T1000 (cell line): ENCODE measurements at regions not wholly inside any gene's neighbourhood (a gene's known extent, or its start where the extent isn't known, plus 50 kb on each side); places are given as distances from the start of the nearest gene placed in this dataset.
"Not testable (repeated sequence)": the region's sequence is repeated elsewhere in the genome, so short reads cannot be mapped to it uniquely, and the experiment has no call there.

ENCODE experiments used
- DNase-seq: peaks from one replicate; lab custom pipeline; 2025; ENCODE audit warnings: mixed read lengths; lab: John Stamatoyannopoulos, UW

DNA sequence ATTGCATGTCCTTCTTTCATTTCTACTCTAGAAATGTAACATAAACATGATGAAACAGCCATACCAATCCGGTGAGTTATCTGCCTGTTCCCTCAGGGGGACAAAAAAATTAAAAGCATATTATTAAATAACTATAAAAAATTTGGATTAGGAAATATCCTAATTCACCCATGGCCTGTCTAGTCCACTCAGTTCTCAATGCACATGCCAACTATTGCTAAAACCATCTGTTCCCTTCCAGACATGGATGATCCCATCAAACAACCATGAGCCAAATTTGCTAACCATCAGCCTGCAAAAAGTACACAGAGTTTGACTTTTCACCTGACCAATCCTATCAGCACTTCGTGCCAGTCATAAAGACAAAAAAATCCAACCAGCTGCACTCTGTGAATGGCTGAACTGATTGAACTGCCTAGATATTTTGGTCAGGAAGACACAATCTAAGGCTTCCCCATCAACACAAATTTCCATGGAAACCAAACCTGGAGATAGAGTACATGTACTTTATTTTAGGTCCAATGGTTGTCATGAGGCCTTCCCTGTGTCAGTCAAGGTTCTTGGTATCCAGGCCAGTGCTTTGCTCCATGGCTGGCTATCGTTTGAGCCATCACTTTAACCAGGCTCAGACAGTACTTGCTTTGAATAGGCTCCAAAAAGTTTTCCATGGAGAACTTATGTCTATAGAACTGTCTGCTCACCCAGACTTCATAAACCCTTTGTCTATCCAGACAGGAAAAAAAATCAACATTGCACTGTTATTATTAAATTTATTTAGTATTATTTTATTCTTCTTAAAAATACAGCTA, 570.8 kb downstream of the LTN1 start:
- DNase-seq, result no peak

DNA sequence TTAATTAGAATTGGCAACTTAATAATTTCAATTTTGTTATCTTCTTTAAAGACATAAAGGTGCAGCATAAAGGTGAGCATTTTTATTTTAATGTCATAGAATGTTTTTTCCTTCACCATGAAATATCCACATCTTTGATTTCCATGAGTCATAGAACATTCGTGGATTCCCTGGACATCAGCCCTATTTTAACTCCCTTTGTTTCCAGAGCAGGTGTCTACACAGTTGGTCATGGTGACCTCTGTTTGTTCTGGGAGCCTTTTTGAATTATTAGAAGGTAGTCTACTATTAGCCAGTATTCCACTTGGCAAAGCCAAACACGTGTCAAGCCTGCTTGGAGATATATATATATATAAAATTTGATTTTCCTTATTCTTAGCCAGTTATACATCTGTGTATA, 572.9 kb downstream of the LTN1 start:
- no peak for DNase-seq

GRCh38 chr21:28418726-28419514, 573.8 kb downstream of the LTN1 start:
- DNase-seq, result no peak

- DNase-seq, result no peak
Observed at GRCh38 chr21:28410256-28410655, 582.4 kb downstream of the LTN1 start.

DNA sequence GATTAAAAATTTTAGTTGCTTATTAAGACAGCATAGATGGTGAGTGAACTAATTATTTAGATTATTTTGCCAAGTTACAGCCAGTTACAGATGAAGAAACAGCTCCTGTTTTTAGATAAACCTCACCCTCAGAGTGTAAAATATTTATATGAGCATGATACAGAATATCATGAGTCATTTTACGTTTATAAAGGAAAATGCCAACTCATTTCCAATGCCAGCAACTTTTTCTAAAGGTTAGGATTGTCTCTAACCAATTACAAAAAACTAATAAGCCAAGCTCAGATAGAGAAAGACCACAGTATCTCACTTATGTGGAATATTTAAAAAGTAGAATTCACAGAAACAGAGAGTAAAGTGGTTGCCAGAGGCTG, 590.1 kb downstream of the LTN1 start:
- DNase-seq, result no peak

GRCh38 chr21:28397040-28397439, 595.6 kb downstream of the LTN1 start:
- no peak for DNase-seq

DNA sequence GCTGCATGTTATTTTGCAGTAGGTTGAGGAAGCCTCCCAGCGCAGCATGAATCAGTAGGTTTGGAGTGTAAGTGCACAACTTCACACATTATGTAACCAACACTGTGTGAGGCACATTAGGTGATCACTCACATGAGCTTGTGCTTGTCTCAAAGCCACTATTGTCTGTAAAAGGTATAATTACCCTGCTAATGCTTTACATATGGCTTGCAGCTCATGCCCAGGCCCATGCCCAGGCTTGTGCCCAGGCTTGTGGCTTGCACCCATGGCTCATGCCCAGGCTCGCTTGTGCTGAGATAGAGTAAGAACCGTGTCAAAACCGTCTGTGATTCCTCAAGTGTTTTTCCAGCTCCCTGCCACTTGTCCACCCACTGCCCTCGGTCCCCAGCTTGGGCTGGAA, 596.3 kb downstream of the LTN1 start:
- no peak for DNase-seq

DNA sequence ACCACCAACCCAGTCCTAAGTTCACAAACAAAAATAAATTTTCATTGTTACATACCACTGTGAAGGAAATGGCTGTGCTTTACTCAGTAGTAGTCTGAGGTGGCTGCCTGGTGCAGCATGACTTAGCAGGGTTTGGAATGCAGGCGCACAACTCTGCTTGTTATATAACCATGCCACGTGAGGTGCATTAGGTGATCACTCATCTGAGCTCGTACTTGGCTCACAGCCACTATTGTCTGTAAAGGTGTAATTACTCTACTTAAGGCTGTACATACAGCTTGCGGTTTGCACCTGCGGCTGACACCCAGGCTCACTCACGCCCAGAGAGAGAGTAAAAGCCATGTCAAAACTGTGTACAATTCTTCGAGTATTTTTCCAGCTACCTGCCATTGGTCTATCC, 599.4 kb downstream of the LTN1 start:
- no peak for DNase-seq

DNA sequence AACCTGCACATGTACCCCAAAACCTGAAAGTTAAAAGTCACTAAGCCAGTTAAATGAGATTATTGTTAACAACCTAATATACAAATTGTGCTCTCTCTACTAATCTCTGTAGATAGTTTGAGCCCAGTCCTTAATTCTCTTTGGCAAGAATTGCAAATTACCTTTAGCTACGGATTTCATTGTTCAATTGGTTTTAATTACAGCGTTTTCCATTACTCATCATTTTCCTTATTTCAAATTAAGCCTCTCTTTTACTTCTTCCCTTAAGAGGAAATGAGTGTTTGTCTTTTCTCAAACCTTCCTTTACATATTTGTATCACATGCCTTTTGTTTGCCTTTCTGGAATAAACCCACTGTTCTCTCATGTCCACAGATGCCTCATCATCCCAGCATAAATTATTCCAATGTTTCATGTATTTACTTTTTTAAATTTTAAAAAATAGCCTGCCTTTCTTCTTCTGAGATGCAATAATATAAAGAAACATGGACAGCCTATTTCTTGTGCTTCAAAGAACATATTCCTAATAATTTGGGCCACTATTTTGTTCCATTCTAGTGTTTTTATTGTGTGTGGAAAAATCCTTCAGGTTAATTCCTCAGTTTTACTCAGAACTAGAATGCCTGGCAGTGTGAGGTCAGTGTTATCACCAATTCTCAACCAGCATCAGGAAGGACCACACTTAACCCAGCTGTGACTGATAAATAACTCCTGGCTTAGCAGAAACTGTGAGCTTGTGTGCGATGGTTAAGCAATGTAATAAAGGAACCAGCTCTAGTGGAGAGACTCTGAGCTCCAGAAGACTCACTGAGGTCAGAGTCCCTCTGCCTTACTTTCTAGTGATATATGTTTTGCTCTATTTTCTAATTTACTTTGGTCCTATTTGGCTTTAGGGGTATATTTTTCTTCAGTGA, 600.5 kb downstream of the LTN1 start:
- no peak for DNase-seq

- DNase-seq, result no peak
Observed at GRCh38 chr21:28387220-28387619, 605.5 kb downstream of the LTN1 start.

DNA sequence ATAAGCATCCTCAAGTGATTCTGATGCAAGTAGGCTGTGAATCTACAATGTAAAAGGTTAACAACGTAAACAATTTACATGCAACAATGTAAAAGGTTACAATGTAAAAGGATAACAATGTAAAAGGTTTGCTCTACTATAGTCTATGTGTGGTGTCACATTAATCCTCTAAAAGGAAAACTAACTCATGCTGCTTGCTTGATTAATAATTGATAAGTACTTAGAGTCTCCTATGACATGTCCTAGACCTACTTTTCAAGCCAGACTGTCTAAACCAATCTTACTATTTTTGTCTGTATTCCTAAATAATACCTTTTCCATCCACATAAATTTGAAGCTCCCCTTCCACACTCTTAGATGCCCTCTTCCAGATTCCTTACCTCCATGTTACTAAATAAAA, 606.8 kb downstream of the LTN1 start:
- DNase-seq, result no peak

GRCh38 chr21:28381000-28381745, 611.5 kb downstream of the LTN1 start:
- not testable (repeated sequence) for DNase-seq

GRCh38 chr21:28380241-28380640, 612.4 kb downstream of the LTN1 start:
- no peak for DNase-seq

GRCh38 chr21:28378026-28378425, 614.7 kb downstream of the LTN1 start:
- DNase-seq, result no peak

DNA sequence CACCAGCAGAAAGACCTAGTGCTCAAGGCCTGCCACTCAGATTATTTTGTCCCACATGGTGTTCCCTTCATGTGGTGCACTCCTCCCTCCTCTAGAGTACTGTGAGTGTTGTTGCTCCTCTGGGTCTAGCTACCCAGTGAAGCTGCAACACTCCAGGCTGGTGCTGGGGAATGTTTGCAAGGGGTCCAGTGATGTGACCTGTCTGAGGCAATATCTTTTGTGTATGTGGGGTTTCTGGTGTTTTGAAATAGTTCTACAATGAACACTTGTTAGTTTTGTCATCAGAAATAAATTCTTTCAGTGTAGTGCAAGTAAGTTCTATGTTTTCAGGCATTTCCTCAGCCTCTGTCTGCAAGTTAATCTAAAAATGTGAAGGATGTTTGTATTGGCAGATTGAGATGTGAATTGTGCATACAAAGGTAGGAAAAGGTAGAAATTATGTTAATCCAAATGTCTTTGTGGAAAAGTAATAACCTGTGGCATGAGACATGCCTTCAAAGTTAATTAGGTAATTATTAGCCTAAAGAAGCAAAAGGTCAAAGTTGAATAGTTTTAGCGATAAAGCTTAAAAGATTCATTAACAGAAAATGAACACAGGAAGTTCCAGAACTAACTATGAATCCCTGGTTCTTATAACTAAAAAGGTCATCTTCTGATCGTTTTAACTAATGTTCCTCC, 616.8 kb downstream of the LTN1 start:
- no peak for DNase-seq

- no peak for DNase-seq
Observed at GRCh38 chr21:28374881-28375280, 617.8 kb downstream of the LTN1 start.

DNA sequence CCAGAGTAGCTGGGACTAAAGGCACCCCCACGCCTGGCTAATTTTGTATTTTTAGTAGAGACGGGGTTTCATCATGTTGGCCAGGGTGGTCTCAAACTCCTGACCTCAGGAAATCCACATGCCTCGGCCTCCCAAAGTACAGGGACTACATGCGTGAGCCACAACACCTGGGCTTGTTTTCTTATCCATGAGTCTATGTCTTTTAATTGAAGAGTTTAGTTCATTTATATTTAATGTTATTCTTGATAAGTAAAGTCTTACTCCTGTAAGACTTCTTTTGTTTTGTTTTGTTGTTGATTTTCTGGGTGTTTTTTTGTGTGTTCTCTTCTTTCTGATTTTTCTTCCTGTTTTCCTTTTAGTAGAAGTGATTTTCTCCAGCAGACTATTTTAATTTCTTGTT, 621.0 kb downstream of the LTN1 start:
- DNase-seq, result no peak

DNA sequence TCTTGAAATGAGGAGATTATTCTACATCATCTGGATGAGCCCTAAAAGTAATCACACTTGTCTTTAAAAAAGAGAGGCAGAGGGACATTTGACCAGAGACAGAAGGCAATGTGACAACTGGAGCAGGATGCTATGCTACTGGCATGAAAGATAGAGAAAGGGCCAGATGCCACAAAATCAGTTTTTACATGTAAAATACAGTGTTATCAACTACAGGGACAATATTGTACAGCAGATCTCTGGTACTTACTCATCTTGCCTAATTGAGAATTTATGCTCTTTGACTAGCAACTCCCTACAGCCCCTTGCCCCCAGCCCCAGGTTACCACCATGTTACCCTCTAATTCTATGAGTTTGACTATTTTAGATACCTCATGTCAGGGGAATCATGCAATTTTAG, 633.4 kb downstream of the LTN1 start:
- DNase-seq, result no peak

DNA sequence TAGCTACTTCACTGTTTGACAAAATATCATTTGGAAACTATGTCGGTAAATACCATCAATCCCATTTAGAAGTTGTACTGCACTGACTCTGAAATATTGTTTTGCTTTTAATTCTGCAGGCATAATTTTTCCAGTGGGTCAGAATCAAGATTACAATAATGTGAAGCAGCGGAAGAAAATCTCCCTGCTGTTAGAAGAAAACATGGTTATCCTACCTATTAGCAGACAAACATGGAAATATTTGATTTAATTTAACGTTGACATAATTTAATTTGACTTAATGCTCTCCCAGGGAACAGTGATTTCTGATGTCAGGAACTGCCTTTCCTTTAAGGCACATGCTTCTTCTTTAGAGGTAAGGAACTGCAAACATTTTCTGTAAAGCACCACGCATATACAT, 634.0 kb downstream of the LTN1 start:
- DNase-seq, result no peak

GRCh38 chr21:28358170-28358569, 634.5 kb downstream of the LTN1 start:
- no peak for DNase-seq

DNA sequence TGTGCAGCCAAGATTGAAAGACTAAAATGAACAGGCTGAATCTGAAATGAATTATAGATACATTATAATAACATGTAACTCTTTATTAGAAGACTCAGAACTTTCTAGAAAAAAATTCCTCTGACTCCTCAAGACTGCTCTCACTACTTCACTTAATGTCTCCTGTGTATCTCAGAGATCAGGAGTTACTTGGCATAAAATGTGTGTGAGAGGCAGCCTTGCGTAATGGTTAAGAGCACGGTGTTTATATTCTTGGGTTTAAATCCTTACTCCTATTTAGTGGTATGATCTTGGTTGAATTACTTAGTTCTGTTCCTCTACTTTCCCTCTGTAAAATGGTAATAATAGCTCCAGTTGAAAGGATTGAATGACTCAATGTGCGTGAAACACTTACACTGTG, 634.9 kb downstream of the LTN1 start:
- no peak for DNase-seq
